Naive thymus-derived CD8-positive, alpha-beta T cell (primary cell): ENCODE measurements at regions not wholly inside any gene's neighbourhood (a gene's known extent, or its start where the extent isn't known, plus 50 kb on each side); places are given as distances from the start of the nearest gene placed in this dataset.

Experiments used
- ATAC-seq, 2 donors: fragments of 150-1000 bp; cut with Tn5 transposase in 1 of 2; sonication (Bioruptor Pico), chemical (Tn5 transposase) in 1 of 2; 1 replicate in 1 of 2; 2 replicates in 1 of 2; pipeline ENCODE4 v1.10.0; 2021; ENCODE audit warnings: mild to moderate bottlenecking in 2 of 2, moderate library complexity in 2 of 2
- POLR2A ChIA-PET: fragments of 350-600 bp; sonication (Branson Sonifier 250); formaldehyde crosslinking; loops from one replicate; lab custom pipeline; 2021; ENCODE audit warnings: antibody characterized with exemption; lab: Charles Lee
- DNase-seq, 10 donors: peaks; one replicate each; pipeline versions ENCODE4 v3.0.0 to v3.0.0-alpha.2; 2020 to 2022
- H3K27ac Mint-ChIP-seq, 10 donors: one replicate each; pipeline ENCODE4 v1.8.0; 2020 to 2022; ENCODE audit warnings: mild to moderate bottlenecking in 10 of 10, mixed read lengths in 10 of 10, moderate library complexity in 4 of 10, inconsistent platforms in 1 of 10
- H3K27me3 Mint-ChIP-seq, 5 donors: one replicate each; pipeline ENCODE4 v1.8.0; 2021 to 2022; ENCODE audit warnings: mixed read lengths in 5 of 5
- H3K36me3 Mint-ChIP-seq, 3 donors: one replicate each; pipeline ENCODE4 v1.8.0; 2020 to 2022; ENCODE audit warnings: mixed read lengths in 3 of 3, mild to moderate bottlenecking in 2 of 3, inconsistent platforms in 1 of 3
- H3K4me1 Mint-ChIP-seq, 4 donors: one replicate each; pipeline ENCODE4 v1.8.0; 2021 to 2022; ENCODE audit warnings: mixed read lengths in 4 of 4
- H3K4me3 Mint-ChIP-seq, 10 donors: one replicate each; pipeline ENCODE4 v1.8.0; 2020 to 2022; ENCODE audit warnings: mild to moderate bottlenecking in 10 of 10, mixed read lengths in 10 of 10, moderate library complexity in 6 of 10, inconsistent platforms in 1 of 10
- H3K9me3 Mint-ChIP-seq, 9 donors: one replicate each; pipeline ENCODE4 v1.8.0; 2020 to 2022; ENCODE audit warnings: mixed read lengths in 9 of 9, mild to moderate bottlenecking in 3 of 9, inconsistent platforms in 1 of 9, moderate library complexity in 1 of 9

DNA sequence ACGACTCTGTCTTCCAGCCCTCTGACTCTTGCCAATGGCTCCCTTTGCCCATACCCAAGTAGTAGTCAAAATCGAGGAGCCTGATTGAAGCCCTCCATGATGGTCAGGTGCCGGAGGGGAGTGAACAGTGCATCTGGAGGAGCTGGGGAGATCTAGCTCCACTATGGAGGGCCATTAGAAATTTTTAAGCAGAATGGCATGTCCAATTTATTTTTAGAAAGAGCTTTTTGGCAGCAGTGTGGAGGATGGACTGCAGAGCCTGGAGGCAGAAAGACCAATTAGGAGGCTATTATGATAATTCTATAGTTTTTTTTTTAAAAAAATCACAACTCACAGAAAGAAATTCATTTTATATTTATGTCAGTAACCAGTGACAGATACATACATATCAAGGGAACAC, 92.7 kb upstream of the SLC7A1 start:
- no peak for ATAC-seq
- no peak for DNase-seq
- H3K4me1 Mint-ChIP-seq = no peaks in the 10 kb centered on the region
- POLR2A ChIA-PET = no interaction called here
- peaks cover 7 to 24% (median 10%) of the 10 kb centered on the region in 5 donors for H3K27me3 Mint-ChIP-seq
- H3K9me3 Mint-ChIP-seq = peaks cover 0 to 4% (median 0%) of the 10 kb centered on the region in 9 donors
- H3K27ac Mint-ChIP-seq = no peak overlapping the region
- H3K36me3 Mint-ChIP-seq = peaks cover 0 to 4% (median 0%) of the 10 kb centered on the region in 3 donors
- H3K4me3 Mint-ChIP-seq = no peak overlapping the region

DNA sequence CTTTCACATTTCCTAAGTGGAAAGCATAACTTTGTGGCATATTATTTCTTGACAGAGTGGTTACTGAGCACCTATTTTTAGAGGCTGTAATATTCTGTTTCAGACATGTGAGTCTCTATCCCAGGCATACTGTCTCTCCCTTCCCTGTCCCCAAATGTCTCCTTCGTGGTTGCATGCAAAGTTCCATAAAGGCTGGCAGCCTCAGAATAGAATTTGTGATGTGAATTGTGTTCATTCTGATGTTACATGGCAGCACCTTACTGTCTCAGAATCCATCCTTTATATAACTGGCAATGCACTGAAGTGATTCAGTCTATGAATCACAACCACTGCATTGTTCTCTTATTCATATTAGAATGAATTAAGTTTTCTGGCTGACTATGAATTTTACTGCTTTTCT, 89.0 kb upstream of the SLC7A1 start:
- ATAC-seq = no peak
- Mint-ChIP-seq H3K27ac (no peak overlapping the region), H3K36me3 (peaks cover 0 to 4% (median 0%) of the 10 kb centered on the region in 3 donors), H3K27me3 (peaks cover 4 to 33% (median 17%) of the 10 kb centered on the region in 5 donors), H3K4me3 (no peak overlapping the region), H3K4me1 (no peaks in the 10 kb centered on the region), H3K9me3 (peaks cover 0 to 4% (median 0%) of the 10 kb centered on the region in 9 donors)
- no peak for DNase-seq
- POLR2A ChIA-PET = no interaction called here

DNA sequence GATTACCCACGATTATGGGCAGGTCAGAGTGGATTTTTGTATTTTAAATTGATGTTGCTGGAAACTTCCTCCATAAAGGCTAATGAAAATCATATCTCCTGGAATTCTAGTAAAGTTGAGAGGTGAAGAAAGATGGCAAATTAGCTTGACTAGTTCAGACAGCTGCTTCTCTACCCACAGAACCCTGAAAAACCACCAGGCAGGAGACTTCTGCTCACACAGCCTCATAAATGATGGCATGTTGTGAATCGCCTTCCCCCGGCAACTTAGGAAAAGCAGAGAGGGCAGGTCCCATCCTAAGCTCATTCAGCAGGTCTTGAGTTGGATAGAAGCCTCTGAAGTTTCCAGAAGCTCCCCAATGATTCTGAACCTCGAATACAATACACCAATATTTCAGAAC, 87.6 kb upstream of the SLC7A1 start:
- Mint-ChIP-seq H3K4me1 (no peaks in the 10 kb centered on the region), H3K4me3 (no peak overlapping the region), H3K27me3 (peaks cover 6 to 25% (median 16%) of the 10 kb centered on the region in 5 donors), H3K27ac (no peak overlapping the region), H3K36me3 (peaks cover 0 to 4% (median 0%) of the 10 kb centered on the region in 3 donors), H3K9me3 (peaks cover 0 to 4% (median 0%) of the 10 kb centered on the region in 9 donors)
- POLR2A ChIA-PET = no interaction called here
- ATAC-seq (no peak), DNase-seq (no peak)

GRCh38 chr13:29681864-29682263, 86.4 kb upstream of the SLC7A1 start:
- H3K9me3 Mint-ChIP-seq = peaks cover 0 to 4% (median 0%) of the 10 kb centered on the region in 9 donors
- ATAC-seq (no peak), DNase-seq (no peak)
- H3K27me3 Mint-ChIP-seq = peaks cover 8 to 25% (median 10%) of the 10 kb centered on the region in 5 donors
- peaks cover 0 to 4% (median 0%) of the 10 kb centered on the region in 3 donors for H3K36me3 Mint-ChIP-seq
- H3K4me3 Mint-ChIP-seq = no peak overlapping the region
- H3K27ac Mint-ChIP-seq = no peak overlapping the region
- POLR2A ChIA-PET = no interaction called here
- H3K4me1 Mint-ChIP-seq = no peaks in the 10 kb centered on the region

DNA sequence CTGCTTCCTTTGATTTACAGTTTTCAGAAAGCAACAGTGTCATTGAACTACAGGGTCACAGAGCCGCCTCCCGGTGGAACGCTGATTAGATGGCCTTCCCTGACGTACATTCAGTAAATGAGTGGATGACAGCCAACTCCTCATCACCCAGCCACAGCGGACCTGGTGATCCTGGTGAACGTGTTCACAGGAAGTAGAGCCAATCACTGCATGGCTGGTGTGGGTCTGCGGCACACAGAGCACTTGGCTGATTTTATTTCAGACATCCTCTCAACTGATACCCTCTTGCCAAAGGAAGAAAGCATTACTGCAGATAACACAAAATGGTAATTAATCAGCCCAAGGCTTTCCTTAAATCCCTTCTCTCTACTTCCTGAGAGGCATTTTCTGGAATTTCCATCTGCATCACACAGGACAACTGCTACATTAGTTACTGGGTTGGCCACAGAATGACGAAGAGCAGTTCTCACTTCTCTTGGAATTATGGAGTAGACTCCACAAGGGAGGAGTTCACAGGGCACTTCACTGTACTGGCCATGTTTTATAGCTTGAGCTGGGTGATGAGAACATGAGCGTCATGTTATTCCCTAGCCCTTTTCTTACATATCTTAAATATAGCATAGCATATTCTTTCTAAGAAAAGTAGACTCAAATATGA, 84.0 kb upstream of the SLC7A1 start:
- POLR2A ChIA-PET = no interaction called here
- H3K36me3 Mint-ChIP-seq = no peaks in the 10 kb centered on the region
- DNase-seq = no peak
- no peak overlapping the region for H3K4me3 Mint-ChIP-seq
- no peaks in the 10 kb centered on the region for H3K4me1 Mint-ChIP-seq
- peaks cover 0 to 4% (median 0%) of the 10 kb centered on the region in 9 donors for H3K9me3 Mint-ChIP-seq
- no peak overlapping the region for H3K27ac Mint-ChIP-seq
- peaks cover 8 to 25% (median 10%) of the 10 kb centered on the region in 5 donors for H3K27me3 Mint-ChIP-seq
- no peak for ATAC-seq

DNA sequence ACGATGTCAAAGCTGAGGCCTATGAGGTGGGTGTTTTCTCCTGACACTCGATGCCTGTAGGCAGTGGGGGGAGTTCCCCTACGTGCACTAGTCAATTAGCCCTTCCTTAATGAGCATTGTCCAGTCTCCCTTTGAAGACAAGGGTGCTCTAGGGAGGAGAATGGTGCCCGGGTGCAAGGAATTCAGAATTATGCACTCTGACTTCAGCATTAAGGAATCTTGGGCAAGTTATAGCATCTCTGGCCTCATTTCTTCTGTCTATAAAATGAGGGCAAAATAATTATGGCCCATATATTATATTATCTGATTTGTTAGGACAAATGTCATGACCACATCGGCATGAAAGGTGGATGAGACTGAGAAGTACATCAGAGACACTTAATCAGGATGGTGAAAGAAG, 82.1 kb upstream of the SLC7A1 start:
- Mint-ChIP-seq H3K27me3 (peaks cover 8 to 25% (median 10%) of the 10 kb centered on the region in 5 donors), H3K9me3 (peaks cover 0 to 2% (median 0%) of the 10 kb centered on the region in 9 donors), H3K4me1 (no peaks in the 10 kb centered on the region), H3K36me3 (no peaks in the 10 kb centered on the region), H3K4me3 (no peak overlapping the region), H3K27ac (no peak overlapping the region)
- ATAC-seq (no peak), DNase-seq (no peak)
- POLR2A ChIA-PET = no interaction called here

GRCh38 chr13:29676941-29677452, 81.5 kb upstream of the SLC7A1 start:
- DNase-seq = no peak
- Mint-ChIP-seq H3K4me3 (no peak overlapping the region), H3K27me3 (peaks cover 8 to 22% (median 10%) of the 10 kb centered on the region in 5 donors), H3K9me3 (peaks cover 0 to 7% (median 0%) of the 10 kb centered on the region in 9 donors), H3K36me3 (no peaks in the 10 kb centered on the region), H3K27ac (no peak overlapping the region), H3K4me1 (no peaks in the 10 kb centered on the region)
- POLR2A ChIA-PET = no interaction called here
- ATAC-seq = no peak

- no peak overlapping the region for H3K4me3 Mint-ChIP-seq
- no peak for DNase-seq
- no peaks in the 10 kb centered on the region for H3K36me3 Mint-ChIP-seq
- H3K4me1 Mint-ChIP-seq = no peaks in the 10 kb centered on the region
- peaks cover 6 to 17% (median 9%) of the 10 kb centered on the region in 5 donors for H3K27me3 Mint-ChIP-seq
- H3K9me3 Mint-ChIP-seq = peaks cover 0 to 10% (median 0%) of the 10 kb centered on the region in 9 donors
- H3K27ac Mint-ChIP-seq = no peak overlapping the region
- POLR2A ChIA-PET = no interaction called here
- ATAC-seq = no peak
Measured at GRCh38 chr13:29676535-29676934, 81.0 kb upstream of the SLC7A1 start.

GRCh38 chr13:29674532-29674931, 79.0 kb upstream of the SLC7A1 start:
- H3K4me1 Mint-ChIP-seq = no peaks in the 10 kb centered on the region
- no peak for DNase-seq
- no peak overlapping the region for H3K4me3 Mint-ChIP-seq
- peak overlapping the region in 1 of 10 donors; percentile 60 for H3K27ac Mint-ChIP-seq
- H3K9me3 Mint-ChIP-seq = peaks cover 0 to 10% (median 0%) of the 10 kb centered on the region in 9 donors
- H3K27me3 Mint-ChIP-seq = peaks cover 0 to 10% (median 4%) of the 10 kb centered on the region in 5 donors
- POLR2A ChIA-PET = no interaction called here
- ATAC-seq = no peak
- H3K36me3 Mint-ChIP-seq = no peaks in the 10 kb centered on the region

DNA sequence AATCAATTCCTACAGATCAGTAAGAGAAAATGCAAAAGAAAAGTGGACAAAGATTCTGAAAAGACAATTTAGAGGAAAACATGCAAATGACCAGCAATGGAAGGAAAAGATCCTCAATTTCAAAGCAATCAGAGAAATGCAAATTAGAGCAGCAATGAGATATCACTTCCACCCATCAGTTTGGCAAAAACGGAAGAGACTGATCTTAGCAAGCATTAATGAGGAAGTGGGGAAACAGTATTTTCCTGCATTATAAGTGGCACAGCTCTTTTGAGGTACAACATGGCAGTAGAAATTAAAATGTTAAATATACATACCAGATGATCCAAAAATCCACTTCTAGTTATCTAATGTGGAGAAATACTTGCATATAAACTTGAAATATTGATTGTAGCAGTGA, 69.1 kb upstream of the SLC7A1 start:
- peaks cover 6 to 27% (median 22%) of the 10 kb centered on the region in 5 donors for H3K27me3 Mint-ChIP-seq
- POLR2A ChIA-PET = no interaction called here
- peaks cover 0 to 17% (median 7%) of the 10 kb centered on the region in 3 donors for H3K36me3 Mint-ChIP-seq
- no peak overlapping the region for H3K27ac Mint-ChIP-seq
- no peaks in the 10 kb centered on the region for H3K4me1 Mint-ChIP-seq
- DNase-seq (no peak), ATAC-seq (no peak)
- H3K9me3 Mint-ChIP-seq = peaks cover 3 to 61% (median 23%) of the 10 kb centered on the region in 9 donors
- H3K4me3 Mint-ChIP-seq = no peak overlapping the region

GRCh38 chr13:29654843-29655547, 59.5 kb upstream of the SLC7A1 start:
- POLR2A ChIA-PET = no interaction called here
- DNase-seq = no peak
- peaks cover 0 to 4% (median 0%) of the 10 kb centered on the region in 3 donors for H3K36me3 Mint-ChIP-seq
- no peak overlapping the region for H3K4me3 Mint-ChIP-seq
- no peak overlapping the region for H3K27ac Mint-ChIP-seq
- peaks cover 0 to 13% (median 6%) of the 10 kb centered on the region in 5 donors for H3K27me3 Mint-ChIP-seq
- H3K4me1 Mint-ChIP-seq = peaks cover 0 to 10% (median 0%) of the 10 kb centered on the region in 4 donors
- no peak for ATAC-seq
- peaks cover 0 to 24% (median 10%) of the 10 kb centered on the region in 9 donors for H3K9me3 Mint-ChIP-seq

- Mint-ChIP-seq H3K27ac (no peak overlapping the region), H3K4me1 (peaks cover 0 to 10% (median 0%) of the 10 kb centered on the region in 4 donors), H3K36me3 (no peaks in the 10 kb centered on the region), H3K9me3 (peaks cover 0 to 20% (median 5%) of the 10 kb centered on the region in 9 donors), H3K4me3 (no peak overlapping the region), H3K27me3 (peaks cover 0 to 13% (median 6%) of the 10 kb centered on the region in 5 donors)
- DNase-seq (no peak), ATAC-seq (no peak)
- POLR2A ChIA-PET = no interaction called here
Measured at GRCh38 chr13:29654384-29654783, 58.9 kb upstream of the SLC7A1 start.

- peaks cover 0 to 7% (median 0%) of the 10 kb centered on the region in 5 donors for H3K27me3 Mint-ChIP-seq
- H3K9me3 Mint-ChIP-seq = peaks cover 0 to 16% (median 4%) of the 10 kb centered on the region in 9 donors
- H3K4me1 Mint-ChIP-seq = peaks cover 0 to 17% (median under 1%) of the 10 kb centered on the region in 4 donors
- POLR2A ChIA-PET = no interaction called here
- ATAC-seq (no peak), DNase-seq (no peak)
- H3K27ac Mint-ChIP-seq = peak overlapping the region in 5 of 10 donors; percentile 5 to 82 (median 60)
- peaks cover 0 to 10% (median 0%) of the 10 kb centered on the region in 3 donors for H3K36me3 Mint-ChIP-seq
- peak overlapping the region in 5 of 10 donors; percentile 41 to 85 (median 71) for H3K4me3 Mint-ChIP-seq
Measured at GRCh38 chr13:29648760-29649159, 53.3 kb upstream of the SLC7A1 start.
